ENCODE measurements at regions not wholly inside any gene's neighbourhood (a gene's known extent, or its start where the extent isn't known, plus 50 kb on each side); places are given as distances from the start of the nearest gene placed in this dataset.

GRCh38 chr4:138614398-138615142, 372.4 kb upstream of the SLC7A11 start:
- TF ChIP-seq CTCF (IDR thresholded peaks at IDR 0.05) (no peak), POLR2A (IDR thresholded peaks at IDR 0.05) (no peak)
